IMR-90 (cell line): ENCODE measurements at regions not wholly inside any gene's neighbourhood (a gene's known extent, or its start where the extent isn't known, plus 50 kb on each side); places are given as distances from the start of the nearest gene placed in this dataset.

Source experiments
- ATAC-seq: fragments of 200-7000 bp; cut with Tn5 transposase; 2 replicates; pipeline ENCODE4 v1.9.1; 2020; ENCODE audit warnings: low read depth, mild to moderate bottlenecking, moderate library complexity
- BruUV-seq: library from RNA; stranded (reverse); fragments of 400-500 nt; replicated peaks from 2 replicates; lab custom pipeline; 2021; lab: Mats Ljungman, UMichigan
- CTCF ChIA-PET: fragments of 300-600 bp; formaldehyde crosslinking; extraction: SDS; loops from one replicate; lab custom pipeline; 2021; ENCODE audit warnings: antibody characterized with exemption; lab: Yijun Ruan, JAX
- POLR2A ChIA-PET: fragments of 300-600 bp; sonication (Branson Sonifier 250); formaldehyde crosslinking; loops from one replicate; lab custom pipeline; 2022; ENCODE audit warnings: antibody characterized with exemption; ENCODE audit not compliant: unreplicated experiment; lab: Charles Lee
- DNase-seq: peaks from one replicate; pipeline ENCODE4 v3.0.0; 2013
- H2AFZ ChIP-seq: replicated peaks from 2 replicates; pipeline ENCODE3; 2013; ENCODE audit warnings: low read length, mild to moderate bottlenecking; ENCODE audit not compliant: poor library complexity
- H2AK5ac ChIP-seq: 2 replicates; pipeline ENCODE4 v1.6.1; 2013; ENCODE audit warnings: low read depth, low read length, inconsistent platforms
- H2AK9ac ChIP-seq: replicated peaks from 2 replicates; pipeline ENCODE3; 2013; ENCODE audit warnings: mild to moderate bottlenecking, low read depth, low read length, moderate library complexity; ENCODE audit not compliant: poor library complexity
- H2BK120ac ChIP-seq: 2 replicates; pipeline ENCODE4 v1.6.1; 2013; ENCODE audit warnings: low read depth, low read length, inconsistent platforms
- H2BK15ac ChIP-seq: 3 replicates; pipeline ENCODE4 v1.6.1; 2013; ENCODE audit warnings: low read depth, low read length, inconsistent platforms
- H2BK20ac ChIP-seq: 2 replicates; pipeline ENCODE4 v1.6.1; 2013; ENCODE audit warnings: low read depth, mild to moderate bottlenecking, inconsistent platforms, low read length, moderate library complexity
- H2BK5ac ChIP-seq: 2 replicates; pipeline ENCODE4 v1.6.1; 2013; ENCODE audit warnings: mild to moderate bottlenecking, low read depth, low read length, inconsistent platforms; ENCODE audit not compliant: poor library complexity, severe bottlenecking
- H3K14ac ChIP-seq: replicated peaks from 2 replicates; pipeline ENCODE4 v1.6.1; 2013; ENCODE audit warnings: low read depth, low read length, inconsistent platforms
- H3K18ac ChIP-seq: 2 replicates; pipeline ENCODE4 v1.6.1; 2013; ENCODE audit warnings: low read depth, low read length, control low read depth
- H3K23ac ChIP-seq: 2 replicates; pipeline ENCODE4 v1.6.1; 2013; ENCODE audit warnings: low read depth, low read length, inconsistent platforms
- H3K27ac ChIP-seq: 2 replicates; pipeline ENCODE4 v1.5.1; 2013; ENCODE audit warnings: mild to moderate bottlenecking, control low read depth, low read length; ENCODE audit not compliant: insufficient read depth
- H3K27me3 ChIP-seq: 2 replicates; pipeline ENCODE4 v1.6.1; 2013; ENCODE audit warnings: low read length; ENCODE audit not compliant: control insufficient read depth, insufficient read depth
- H3K36me3 ChIP-seq: 2 replicates; pipeline ENCODE4 v1.6.1; 2013; ENCODE audit warnings: low read length, mixed read lengths; ENCODE audit not compliant: control insufficient read depth, insufficient read depth
- H3K4ac ChIP-seq: 2 replicates; pipeline ENCODE4 v1.6.1; 2013; ENCODE audit warnings: low read depth, low read length, inconsistent platforms
- H3K4me1 ChIP-seq: 2 replicates; pipeline ENCODE4 v1.6.1; 2013; ENCODE audit warnings: low read length, mixed read lengths; ENCODE audit not compliant: control insufficient read depth, insufficient read depth
- H3K4me2 ChIP-seq: 2 replicates; pipeline ENCODE4 v1.6.1; 2013; ENCODE audit warnings: low read depth, mild to moderate bottlenecking, control low read depth, low read length, moderate library complexity
- H3K4me3 ChIP-seq: 2 replicates; pipeline ENCODE4 v1.5.1; 2013; ENCODE audit warnings: low read depth, mild to moderate bottlenecking, control low read depth, low read length, moderate library complexity; ENCODE audit not compliant: insufficient read depth
- H3K56ac ChIP-seq: 2 replicates; pipeline ENCODE4 v1.6.1; 2013; ENCODE audit warnings: low read length, inconsistent platforms; ENCODE audit not compliant: insufficient read depth; ENCODE audit errors: extremely low read depth
- H3K79me1 ChIP-seq, 2 experiments: 2 replicates each; pipeline ENCODE4 v1.6.1; 2013; ENCODE audit warnings: low read length in 2 of 2, inconsistent platforms in 1 of 2, low read depth in 1 of 2
- H3K9ac ChIP-seq: 2 replicates; pipeline ENCODE4 v1.6.1; 2013; ENCODE audit warnings: low read depth, low read length, control low read depth
- H3K9me1 ChIP-seq: 2 replicates; pipeline ENCODE4 v1.6.1; 2013; ENCODE audit warnings: low read length, inconsistent platforms; ENCODE audit not compliant: insufficient read depth
- H3K9me3 ChIP-seq: 2 replicates; pipeline ENCODE4 v1.6.1; 2013; ENCODE audit warnings: low read length; ENCODE audit not compliant: control insufficient read depth, insufficient read depth
- H4K20me1 ChIP-seq: 2 replicates; pipeline ENCODE4 v1.6.1; 2013; ENCODE audit warnings: low read length, inconsistent platforms; ENCODE audit not compliant: insufficient read depth
- H4K5ac ChIP-seq: 2 replicates; pipeline ENCODE4 v1.6.1; 2013; ENCODE audit warnings: mild to moderate bottlenecking, low read depth, low read length, control low read depth
- H4K8ac ChIP-seq, 2 experiments: 2 replicates each; pipeline ENCODE4 v1.6.1; 2013; ENCODE audit warnings: low read depth in 2 of 2, low read length in 2 of 2, control low read depth in 1 of 2, inconsistent platforms in 1 of 2
- H4K91ac ChIP-seq: 2 replicates; pipeline ENCODE4 v1.6.1; 2013; ENCODE audit warnings: low read depth, low read length, inconsistent platforms; ENCODE audit not compliant: insufficient read depth
- CEBPB ChIP-seq: IDR thresholded peaks from 2 replicates; pipeline ENCODE4 v1.6.1; 2012; ENCODE audit warnings: low read depth, low read length, improper control_type of control experiment
- SMC3 ChIP-seq: fragments of 150-350 bp; IDR thresholded peaks from 2 replicates; pipeline ENCODE4 v1.6.1; 2016; ENCODE audit warnings: low read depth, mild to moderate bottlenecking, antibody characterized with exemption, low read length, moderate library complexity
- WGBS, 2 experiments: methylation state at CpG; one replicate each; pipeline versions ENCODE4 v1.1.5 to v1.1.7; 2013; ENCODE audit warnings: missing lambda C conversion rate in 2 of 2; ENCODE audit not compliant: insufficient read length in 1 of 2; ENCODE audit errors: extremely low coverage in 2 of 2; 5-methylcytosine and 5-hydroxymethylcytosine counted together
- dilution Hi-C: fragments of 300-500 bp; cut with HindIII; formaldehyde crosslinking; loops from one replicate; pipeline ENCODE4 v1.14.3; 2018; ENCODE audit warnings: low sequenced_read_pairs; ENCODE audit not compliant: unreplicated experiment
- in situ Hi-C: fragments of 300-500 bp; cut with MboI; formaldehyde crosslinking; loops from 3 replicates; pipeline ENCODE4 v1.14.3; 2019; ENCODE audit warnings: low sequenced_read_pairs, inconsistent platforms, mixed read lengths
- intact Hi-C: fragments of 100-400 bp; cut with micrococcal nuclease; formaldehyde crosslinking; loops from 2 replicates; pipeline ENCODE4 v1.10.0; 2022

- no peak overlapping the region for H2BK5ac ChIP-seq
- H3K27ac ChIP-seq: no peak overlapping the region
- no peaks in the 10 kb centered on the region for H3K9me3 ChIP-seq
- no peak overlapping the region for H3K4me2 ChIP-seq
- no TSS peak for BruUV-seq
- H2AK5ac ChIP-seq: no peak overlapping the region
- H3K4me3 ChIP-seq: no peak overlapping the region
- no peak overlapping the region for H2BK120ac ChIP-seq
- dilution Hi-C loops: no loop called here
- H4K8ac ChIP-seq: no peak overlapping the region
- CTCF ChIA-PET: interaction anchor here (0.8 to 1.3 kb wide), 2 partner anchors 8 to 29 kb away, joined by 3 to 4 read pairs; no protein-coding TSS in a partner anchor
- peak; percentile 80 for TF ChIP-seq CEBPB
- no peak for TF ChIP-seq SMC3
- H2AFZ ChIP-seq: no peak overlapping the region
- no peak overlapping the region for H2AK9ac ChIP-seq
- no peak for ATAC-seq
- in situ Hi-C loops: no loop called here
- H2BK15ac ChIP-seq: no peak overlapping the region
- H3K18ac ChIP-seq: no peak overlapping the region
- POLR2A ChIA-PET: interaction anchor here (0.6 kb wide), 1 partner anchor 301 kb away, joined by 3 read pairs; no protein-coding TSS in a partner anchor
- H3K27me3 ChIP-seq: no peaks in the 10 kb centered on the region
- H3K79me1 ChIP-seq: no peaks in the 10 kb centered on the region
- peak; percentile 11 for DNase-seq
- no peak overlapping the region for H4K5ac ChIP-seq
- no peaks in the 10 kb centered on the region for H4K20me1 ChIP-seq
- intact Hi-C loops: no loop called here
- no peak overlapping the region for H3K14ac ChIP-seq
- no peak overlapping the region for H3K4ac ChIP-seq
- H3K36me3 ChIP-seq: no peaks in the 10 kb centered on the region
- H3K4me1 ChIP-seq: peaks cover 2% of the 10 kb centered on the region; the same call in 1 of the 2 replicates
- no peaks in the 10 kb centered on the region for H3K9me1 ChIP-seq
- no peak overlapping the region for H4K91ac ChIP-seq
- WGBS, 2 experiments: 100% methylated on average over 1 of the region's 4 CpGs; no CpG with 5 or more reads in 1 of the 2 experiments
- H2BK20ac ChIP-seq: no peak overlapping the region
- H3K9ac ChIP-seq: no peak overlapping the region
- H3K23ac ChIP-seq: no peak overlapping the region
- no peak overlapping the region for H3K56ac ChIP-seq
Observed at GRCh38 chr14:85248881-85249635, 280.9 kb upstream of the FLRT2 start.
